Spleen (tissue), 11 donors: ENCODE measurements at regions not wholly inside any gene's neighbourhood (a gene's known extent, or its start where the extent isn't known, plus 50 kb on each side); places are given as distances from the start of the nearest gene placed in this dataset.

ENCODE experiments used
- DNase-seq: peaks from one replicate; pipeline ENCODE4 v3.0.0-alpha.2; 2020
- H3K27ac ChIP-seq, 8 donors: fragments of 200-600 bp; sonication (generic) in 7 of 8; 1 replicate in 4 of 8; 2 replicates in 4 of 8; pipeline versions ENCODE4 v1.5.0 to v1.8.0; 2016 to 2021; ENCODE audit warnings: inconsistent platforms in 4 of 8, mild to moderate bottlenecking in 4 of 8, moderate library complexity in 1 of 8
- H3K27me3 ChIP-seq, 7 donors: fragments of 200-600 bp; sonication (generic) in 6 of 7; replicated peaks in 1 of 7; 1 replicate in 4 of 7; 2 replicates in 3 of 7; pipeline versions ENCODE4 v1.5.0 to v1.8.0; 2016 to 2021; ENCODE audit warnings: inconsistent platforms in 3 of 7, mild to moderate bottlenecking in 1 of 7
- H3K36me3 ChIP-seq, 6 donors: fragments of 200-600 bp; sonication (generic) in 5 of 6; 1 replicate in 4 of 6; 2 replicates in 2 of 6; pipeline versions ENCODE4 v1.5.0 to v1.8.0; 2016 to 2021; ENCODE audit warnings: inconsistent platforms in 2 of 6
- H3K4me1 ChIP-seq, 6 donors: fragments of 200-600 bp; sonication (generic) in 5 of 6; 1 replicate in 3 of 6; 2 replicates in 3 of 6; pipeline versions ENCODE4 v1.5.0 to v1.8.0; 2016 to 2021; ENCODE audit warnings: inconsistent platforms in 3 of 6
- H3K4me3 ChIP-seq, 8 donors: fragments of 200-600 bp; sonication (generic) in 7 of 8; 1 replicate in 4 of 8; 2 replicates in 4 of 8; pipeline versions ENCODE4 v1.5.0 to v1.8.0; 2016 to 2021; ENCODE audit warnings: inconsistent platforms in 4 of 8, mild to moderate bottlenecking in 4 of 8, moderate library complexity in 2 of 8
- H3K9me3 ChIP-seq, 8 donors: fragments of 200-600 bp; sonication (generic) in 7 of 8; 1 replicate in 4 of 8; 2 replicates in 4 of 8; pipeline versions ENCODE4 v1.5.0 to v1.8.0; 2016 to 2021; ENCODE audit warnings: inconsistent platforms in 4 of 8
- CTCF ChIP-seq, 11 experiments: fragments of 200-600 bp in 7 of 11; fragments of 450-650 bp in 4 of 11; sonication (generic) in 4 of 11; IDR thresholded peaks in 8 of 11; conservative IDR thresholded peaks in 3 of 11; 1 replicate in 7 of 11; 2 replicates in 4 of 11; pipeline versions ENCODE4 v1.4.0 to v1.8.0; 2016 to 2021; ENCODE audit warnings: antibody characterized with exemption in 11 of 11, inconsistent platforms in 4 of 11, mild to moderate bottlenecking in 1 of 11
- POLR2A ChIP-seq, 3 donors: fragments of 450-650 bp; IDR thresholded peaks; one replicate each; pipeline ENCODE4 v1.5.1; 2017; ENCODE audit warnings: antibody characterized with exemption in 3 of 3, mild to moderate bottlenecking in 1 of 3
- POLR2AphosphoS5 ChIP-seq, 3 donors: sonication (generic); formaldehyde crosslinking; IDR thresholded peaks; one replicate each; pipeline ENCODE4 v1.5.1; 2017; ENCODE audit warnings: antibody characterized with exemption in 3 of 3
- WGBS, 5 donors: extraction: QIAGEN DNeasy Blood & Tissue Kit in 3 of 5; methylation state at CpG; one replicate each; pipeline versions ENCODE4 v1.1.5 to v1.1.7; 2013 to 2018; 5-methylcytosine and 5-hydroxymethylcytosine counted together
- intact Hi-C: fragments of 100-400 bp; cut with DNase I; formaldehyde crosslinking; loops from one replicate; pipeline ENCODE4 v1.15.0; 2023; ENCODE audit warnings: low total_unique reads
- donor health status: healthy with polysubstance abuse.
- donor health status: DM: no; HTN: no; CAD: no; lungs with moderate emphysema.
- donor health status: DM: no; HTN: no; CAD: no.
- donor health status: Bipolar disorder and iron deficiency.
- donor health status: healthy.
- donor health status: DM: no; HTN: no; CAD: no.
- donor health status: DM: yes; HTN: yes; CAD: no.

- Histone ChIP-seq H3K27me3 (no peaks in the 10 kb centered on the region), H3K4me1 (no peaks in the 10 kb centered on the region), H3K9me3 (no peaks in the 10 kb centered on the region), H3K27ac (no peak overlapping the region), H3K4me3 (no peak overlapping the region), H3K36me3 (peaks cover 0 to 62% (median 5%) of the 10 kb centered on the region in 6 donors)
- WGBS, 5 donors: 43 to 63% (median 52%) methylated on average over 3 of the region's 3 CpGs
- no peak for TF ChIP-seq POLR2AphosphoS5 (IDR thresholded peaks at IDR 0.05)
- TF ChIP-seq POLR2A (IDR thresholded peaks at IDR 0.05): no peak
- TF ChIP-seq CTCF (IDR thresholded peaks at IDR 0.05 in 8 of 11, conservative IDR thresholded peaks at IDR 0.05 in 3 of 11): no peak
- intact Hi-C loops: no loop called here
- no peak for DNase-seq
These were observed 301.0 kb upstream of the UMPS start for GRCh38 chr3:124429129-124429815.

GRCh38 chr3:124431331-124431994 is 298.8 kb upstream of the UMPS start:
- WGBS, 5 donors: 68 to 90% (median 83%) methylated on average over 4 of the region's 4 CpGs
- intact Hi-C loops: no loop called here
- peaks cover 0 to 64% (median 7%) of the 10 kb centered on the region in 6 donors for H3K36me3 ChIP-seq
- TF ChIP-seq POLR2AphosphoS5 (IDR thresholded peaks at IDR 0.05) (no peak), POLR2A (IDR thresholded peaks at IDR 0.05) (no peak), CTCF (IDR thresholded peaks at IDR 0.05 in 8 of 11, conservative IDR thresholded peaks at IDR 0.05 in 3 of 11) (no peak)
- DNase-seq: no peak
- H3K27ac ChIP-seq: no peak overlapping the region
- H3K4me1 ChIP-seq: no peaks in the 10 kb centered on the region
- no peaks in the 10 kb centered on the region for H3K9me3 ChIP-seq
- H3K27me3 ChIP-seq: no peaks in the 10 kb centered on the region
- no peak overlapping the region for H3K4me3 ChIP-seq

- intact Hi-C loops: no loop called here
- no peak for DNase-seq
These were observed 296.1 kb upstream of the UMPS start for GRCh38 chr3:124434176-124434575.

GRCh38 chr3:124435467-124435866 is 294.8 kb upstream of the UMPS start:
- H3K27me3 ChIP-seq: no peaks in the 10 kb centered on the region

More at GRCh38 chr3:124434176-124434575, 296.1 kb upstream of the UMPS start:
- Histone ChIP-seq H3K4me3 (no peak overlapping the region), H3K4me1 (no peaks in the 10 kb centered on the region), H3K9me3 (no peaks in the 10 kb centered on the region), H3K27ac (no peak overlapping the region), H3K36me3 (peaks cover 0 to 70% (median 7%) of the 10 kb centered on the region in 6 donors), H3K27me3 (no peaks in the 10 kb centered on the region)
- TF ChIP-seq POLR2AphosphoS5 (IDR thresholded peaks at IDR 0.05) (peak in 1 of 3 donors; percentile 21), POLR2A (IDR thresholded peaks at IDR 0.05) (no peak)
- WGBS, 5 donors: 85 to 98% (median 93%) methylated on average over 10 of the region's 10 CpGs

More at GRCh38 chr3:124435467-124435866, 294.8 kb upstream of the UMPS start:
- H3K9me3 ChIP-seq: no peaks in the 10 kb centered on the region
- intact Hi-C loops: no loop called here
- H3K27ac ChIP-seq: no peak overlapping the region
- H3K4me1 ChIP-seq: no peaks in the 10 kb centered on the region
- no peak overlapping the region for H3K4me3 ChIP-seq
- 94 to 100% (median 97%) methylated on average over 2 of the region's 2 CpGs for WGBS, 5 donors
- TF ChIP-seq POLR2A (IDR thresholded peaks at IDR 0.05) (no peak), POLR2AphosphoS5 (IDR thresholded peaks at IDR 0.05) (no peak), CTCF (IDR thresholded peaks at IDR 0.05 in 8 of 11, conservative IDR thresholded peaks at IDR 0.05 in 3 of 11) (no peak)
- DNase-seq: no peak
- H3K36me3 ChIP-seq: peaks cover 0 to 70% (median 7%) of the 10 kb centered on the region in 6 donors
